Activated CD8-positive, alpha-beta T cell treated with anti-CD3 and anti-CD28 coated beads for 36 hours (primary cell): ENCODE measurements at regions not wholly inside any gene's neighbourhood (a gene's known extent, or its start where the extent isn't known, plus 50 kb on each side); places are given as distances from the start of the nearest gene placed in this dataset.

Experiments
- ATAC-seq: fragments of 200-7000 bp; cut with Tn5 transposase; one replicate; pipeline ENCODE4 v1.10.0; 2021; ENCODE audit warnings: mild to moderate bottlenecking, moderate library complexity
- CTCF ChIA-PET: fragments of 350-600 bp; sonication (Branson Sonifier 250); formaldehyde crosslinking; loops from one replicate; lab custom pipeline; 2021; ENCODE audit warnings: antibody characterized with exemption; lab: Charles Lee
- POLR2A ChIA-PET: fragments of 350-600 bp; sonication (Branson Sonifier 250); formaldehyde crosslinking; loops from one replicate; lab custom pipeline; 2021; ENCODE audit warnings: antibody characterized with exemption; lab: Charles Lee
- DNase-seq: peaks from one replicate; pipeline ENCODE4 v3.0.0-alpha.2; 2020
- H3K27ac Mint-ChIP-seq: one replicate; pipeline ENCODE4 v1.8.0; 2021; ENCODE audit warnings: mild to moderate bottlenecking, mixed read lengths
- H3K27me3 Mint-ChIP-seq: one replicate; pipeline ENCODE4 v1.8.0; 2021; ENCODE audit warnings: mixed read lengths
- H3K36me3 Mint-ChIP-seq: one replicate; pipeline ENCODE4 v1.8.0; 2021; ENCODE audit warnings: low read depth, mixed read lengths
- H3K4me1 Mint-ChIP-seq: one replicate; pipeline ENCODE4 v1.8.0; 2021; ENCODE audit warnings: low read depth, mixed read lengths
- H3K4me3 Mint-ChIP-seq: one replicate; pipeline ENCODE4 v1.8.0; 2021; ENCODE audit warnings: mild to moderate bottlenecking, moderate library complexity, mixed read lengths
- H3K9me3 Mint-ChIP-seq: one replicate; pipeline ENCODE4 v1.8.0; 2021; ENCODE audit warnings: mixed read lengths
- CTCF ChIP-seq: fragments of 200-600 bp; IDR thresholded peaks from one replicate; pipeline ENCODE4 v1.8.0; 2022; ENCODE audit warnings: antibody characterized with exemption, mild to moderate bottlenecking
- intact Hi-C: fragments of 100-400 bp; cut with micrococcal nuclease; formaldehyde crosslinking; loops from one replicate; pipeline ENCODE4 v1.10.0; 2022

GRCh38 chr9:86531273-86531970, 177.2 kb upstream of the TUT7 start:
- ChIA-PET CTCF (interaction anchor here (0.7 kb wide), 1 partner anchor 1048 kb away, joined by 3 read pairs; no protein-coding TSS in a partner anchor), POLR2A (no interaction called here)
- ATAC-seq: no peak
- H3K27me3 Mint-ChIP-seq: peaks cover 9% of the 10 kb centered on the region
- H3K9me3 Mint-ChIP-seq: no peaks in the 10 kb centered on the region
- H3K4me3 Mint-ChIP-seq: no peak overlapping the region
- H3K27ac Mint-ChIP-seq: no peak overlapping the region
- intact Hi-C loops: no loop called here
- no peaks in the 10 kb centered on the region for H3K36me3 Mint-ChIP-seq
- H3K4me1 Mint-ChIP-seq: no peaks in the 10 kb centered on the region
- no peak for DNase-seq
- TF ChIP-seq CTCF: no peak

DNA sequence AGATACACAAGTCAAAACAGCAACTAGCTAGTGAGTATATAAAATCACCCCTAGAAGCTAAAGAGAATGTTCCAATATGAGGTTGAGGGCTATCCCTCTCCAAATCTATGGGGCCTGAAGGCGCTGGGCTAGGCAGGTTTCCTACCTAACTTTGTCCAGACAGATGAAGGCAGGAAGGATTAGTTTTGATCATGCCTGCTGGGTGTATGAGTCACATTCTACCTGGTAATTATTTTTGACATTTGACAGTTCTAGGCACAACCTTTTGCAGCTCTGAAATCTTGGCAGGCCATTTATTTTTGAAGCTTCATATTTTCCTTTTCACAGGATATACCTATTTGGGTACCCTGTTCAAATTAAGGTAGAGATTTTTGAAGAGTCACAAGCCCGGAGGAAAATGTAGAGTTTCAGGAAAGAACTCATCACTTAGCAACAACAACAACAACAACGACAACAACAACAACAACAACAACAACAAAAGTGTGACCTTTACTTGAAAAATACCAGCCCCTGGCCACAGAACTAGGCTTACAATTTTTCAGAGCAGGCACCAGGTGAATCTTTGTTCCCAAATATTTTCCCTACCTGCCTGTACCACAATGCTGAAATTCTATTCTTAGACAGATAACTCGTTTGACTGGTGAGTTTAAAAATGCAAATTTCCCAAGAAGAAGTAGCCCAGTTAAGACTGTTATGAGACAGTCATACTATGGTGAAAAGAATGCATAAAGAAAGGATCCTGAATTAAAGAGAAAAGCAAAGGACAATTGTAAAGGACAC, 175.5 kb upstream of the TUT7 start:
- Mint-ChIP-seq H3K4me1 (no peaks in the 10 kb centered on the region), H3K27ac (no peak overlapping the region), H3K36me3 (no peaks in the 10 kb centered on the region), H3K4me3 (no peak overlapping the region), H3K9me3 (no peaks in the 10 kb centered on the region), H3K27me3 (peaks cover 7% of the 10 kb centered on the region)
- DNase-seq (no peak), ATAC-seq (no peak)
- TF ChIP-seq CTCF: no peak
- ChIA-PET CTCF (no interaction called here), POLR2A (no interaction called here)
- intact Hi-C loops: no loop called here

GRCh38 chr9:86526021-86526420, 171.8 kb upstream of the TUT7 start:
- Mint-ChIP-seq H3K27ac (no peak overlapping the region), H3K4me3 (no peak overlapping the region), H3K27me3 (peaks cover 6% of the 10 kb centered on the region), H3K9me3 (no peaks in the 10 kb centered on the region), H3K4me1 (no peaks in the 10 kb centered on the region), H3K36me3 (no peaks in the 10 kb centered on the region)
- no peak for TF ChIP-seq CTCF
- ATAC-seq (no peak), DNase-seq (no peak)
- intact Hi-C loops: no loop called here
- ChIA-PET POLR2A (no interaction called here), CTCF (interaction anchor here (2.0 kb wide), 1 partner anchor 40 kb away, joined by 5 read pairs; no protein-coding TSS in a partner anchor)

DNA sequence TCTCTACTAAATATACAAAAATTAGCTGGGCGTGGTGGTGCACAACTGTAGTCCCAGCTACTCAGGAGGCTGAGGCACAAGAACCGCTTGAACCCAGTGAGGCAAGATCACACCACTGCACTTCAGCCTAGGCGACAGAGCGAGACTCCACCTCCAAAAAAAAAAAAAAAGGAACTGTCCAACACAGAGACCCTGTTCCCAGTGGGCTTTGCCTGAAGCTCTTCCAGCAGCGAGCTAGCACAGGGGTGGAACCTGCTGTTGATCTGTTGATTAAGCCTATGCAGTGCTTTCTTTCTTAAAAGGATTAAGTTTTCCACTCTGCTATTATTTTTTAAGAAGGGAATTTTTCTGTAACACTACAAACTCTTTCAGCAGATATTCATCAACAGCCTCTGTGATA, 171.0 kb upstream of the TUT7 start:
- no peak overlapping the region for H3K27ac Mint-ChIP-seq
- no peak overlapping the region for H3K4me3 Mint-ChIP-seq
- POLR2A ChIA-PET: no interaction called here
- intact Hi-C loops: no loop called here
- DNase-seq (no peak), ATAC-seq (no peak)
- H3K36me3 Mint-ChIP-seq: no peaks in the 10 kb centered on the region
- no peaks in the 10 kb centered on the region for H3K4me1 Mint-ChIP-seq
- no peaks in the 10 kb centered on the region for H3K9me3 Mint-ChIP-seq
- peaks cover 6% of the 10 kb centered on the region for H3K27me3 Mint-ChIP-seq
- no peak for TF ChIP-seq CTCF
- CTCF ChIA-PET: interaction anchor here (2.0 kb wide), 1 partner anchor 39 kb away, joined by 5 read pairs; no protein-coding TSS in a partner anchor

- TF ChIP-seq CTCF: no peak
- DNase-seq (no peak), ATAC-seq (no peak)
- CTCF ChIA-PET: no interaction called here
- POLR2A ChIA-PET: no interaction called here
- intact Hi-C loops: no loop called here
- Mint-ChIP-seq H3K36me3 (no peaks in the 10 kb centered on the region), H3K27me3 (peaks cover 2% of the 10 kb centered on the region), H3K4me1 (no peaks in the 10 kb centered on the region), H3K9me3 (no peaks in the 10 kb centered on the region), H3K4me3 (no peak overlapping the region), H3K27ac (no peak overlapping the region)
Observed at GRCh38 chr9:86521977-86522376, 167.8 kb upstream of the TUT7 start.
